Erythroblast (primary cell): ENCODE measurements at regions not wholly inside any gene's neighbourhood (a gene's known extent, or its start where the extent isn't known, plus 50 kb on each side); places are given as distances from the start of the nearest gene placed in this dataset.
"Not testable (repeated sequence)": the region's sequence is repeated elsewhere in the genome, so short reads cannot be mapped to it uniquely, and the experiment has no call there.

ENCODE experiments used
- DNase-seq, 2 experiments: peaks; one replicate each; lab custom pipeline; 2025; lab: John Stamatoyannopoulos, UW
- GATA1 ChIP-seq: IDR thresholded peaks from 2 replicates; pipeline ENCODE4 v1.6.1; 2011; ENCODE audit warnings: low read depth, mild to moderate bottlenecking, control low read depth, low read length, moderate library complexity
- POLR2A ChIP-seq: IDR thresholded peaks from 2 replicates; pipeline ENCODE4 v1.6.1; 2011; ENCODE audit warnings: mild to moderate bottlenecking, low read length

DNA sequence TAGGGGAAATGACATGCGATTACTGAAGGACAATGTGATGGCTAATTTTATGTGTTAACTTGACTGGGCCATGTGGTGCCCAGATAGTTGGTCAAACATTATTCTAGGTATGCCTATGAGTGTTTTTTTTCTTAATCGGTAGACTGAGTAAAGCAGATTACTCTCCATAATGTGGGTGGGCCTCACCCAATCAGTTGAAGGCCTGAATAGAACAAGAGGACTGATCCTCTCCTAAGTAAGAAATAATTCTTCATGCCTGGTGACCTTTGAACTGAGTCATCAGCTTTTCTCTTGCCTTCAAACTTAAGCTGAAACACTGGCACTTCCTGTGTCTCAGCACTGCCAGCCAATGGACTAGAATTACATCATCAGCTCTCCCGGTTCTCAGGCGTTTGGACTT is 164.0 kb upstream of the FGF13 start:
- DNase-seq: no peak

DNA sequence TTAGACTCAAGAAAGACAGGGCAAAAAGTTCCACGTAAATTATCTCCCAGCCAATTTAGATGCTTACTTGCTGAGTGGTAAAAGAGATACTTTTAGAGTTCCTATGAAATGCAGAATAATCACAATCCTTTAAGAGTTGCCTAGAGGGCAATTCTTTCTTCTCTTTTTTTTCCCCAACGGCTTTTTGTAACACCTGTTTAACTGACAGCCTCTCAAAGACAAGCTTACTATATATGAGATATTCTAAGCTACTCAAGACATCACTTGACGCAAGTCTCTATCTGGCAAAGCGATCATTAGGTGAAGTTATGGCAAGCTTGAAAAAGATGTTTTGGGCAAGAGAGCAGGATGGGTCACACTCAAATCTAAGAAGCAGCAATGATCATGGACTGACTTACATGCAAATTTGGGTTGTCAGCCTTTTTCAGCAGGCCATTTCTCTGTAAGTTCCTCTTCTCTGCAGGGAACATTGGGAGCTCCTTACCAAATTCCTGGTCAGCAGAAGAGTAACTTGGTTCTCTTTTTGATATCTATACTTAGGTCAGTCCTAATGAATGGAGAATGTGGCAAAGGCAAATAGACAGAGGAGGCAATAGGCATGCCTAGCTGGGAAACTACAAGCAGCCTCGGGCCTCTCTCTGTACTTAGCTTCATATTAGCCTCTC is 162.9 kb upstream of the FGF13 start:
- TF ChIP-seq GATA1 (no peak), POLR2A (no peak)

More for the DNA sequence above, 164.0 kb upstream of the FGF13 start:
- no peak for TF ChIP-seq POLR2A

DNA sequence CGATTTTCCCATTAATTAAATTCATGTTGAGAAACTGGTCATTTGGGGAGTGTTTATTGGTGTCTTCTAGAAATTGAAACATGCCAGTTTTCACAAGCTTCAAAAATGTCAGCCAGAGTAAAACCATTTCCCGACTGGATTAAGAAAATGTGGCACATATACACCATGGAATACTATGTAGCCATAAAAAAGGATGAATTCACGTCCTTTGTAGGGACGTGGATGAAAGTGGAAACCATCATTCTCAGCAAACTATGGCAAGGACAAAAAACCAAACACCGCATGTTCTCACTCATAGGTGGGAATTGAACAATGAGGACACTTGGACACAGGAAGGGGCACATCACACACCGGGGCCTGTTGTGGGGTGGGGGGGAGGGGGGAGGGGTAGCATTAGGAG is 162.1 kb upstream of the FGF13 start:
- not testable (repeated sequence) for DNase-seq

More for the DNA sequence above, 162.9 kb upstream of the FGF13 start:
- DNase-seq: no peak

DNA sequence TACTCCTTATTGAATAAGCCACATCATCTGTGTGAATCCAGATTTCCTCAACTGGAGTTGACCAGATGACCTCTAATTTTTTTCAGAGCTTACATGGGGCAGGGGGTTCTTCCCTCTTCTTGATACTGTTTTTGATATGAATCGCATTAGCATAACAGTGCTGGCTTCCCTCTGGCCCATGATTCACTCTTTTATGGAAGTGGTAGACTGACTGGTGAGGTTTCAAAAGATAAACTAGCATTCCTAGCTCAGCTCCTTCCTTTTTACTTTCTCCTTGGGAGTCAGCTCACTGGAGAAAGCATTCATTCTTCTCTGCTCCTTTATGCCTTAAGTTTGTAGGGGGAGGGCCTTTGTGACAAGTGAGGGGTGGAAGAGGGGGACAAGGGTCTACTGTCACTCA is 161.0 kb upstream of the FGF13 start:
- no peak for DNase-seq

DNA sequence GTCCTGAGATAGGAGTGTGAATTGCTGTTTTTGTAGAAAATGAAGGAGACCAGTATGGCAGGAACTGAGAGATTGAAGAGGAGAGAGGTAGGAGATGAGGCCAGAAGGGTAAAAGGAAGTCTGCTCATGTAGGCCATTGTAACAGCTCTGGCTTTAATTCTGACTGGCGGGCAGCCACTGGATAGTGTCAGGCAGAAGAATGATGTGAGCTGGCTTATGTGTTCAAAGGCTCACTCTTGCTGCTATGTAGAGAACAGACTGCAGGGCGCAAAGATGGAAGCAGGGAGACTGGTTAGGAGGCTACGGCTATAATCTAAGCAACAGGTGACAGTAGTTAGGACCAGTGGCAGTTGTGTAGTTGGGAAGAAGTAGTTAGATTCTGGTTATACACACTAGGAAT is 160.2 kb upstream of the FGF13 start:
- TF ChIP-seq POLR2A (no peak), GATA1 (no peak)
- no peak for DNase-seq

More for the DNA sequence above, 161.0 kb upstream of the FGF13 start:
- no peak for TF ChIP-seq POLR2A
- no peak for TF ChIP-seq GATA1

DNA sequence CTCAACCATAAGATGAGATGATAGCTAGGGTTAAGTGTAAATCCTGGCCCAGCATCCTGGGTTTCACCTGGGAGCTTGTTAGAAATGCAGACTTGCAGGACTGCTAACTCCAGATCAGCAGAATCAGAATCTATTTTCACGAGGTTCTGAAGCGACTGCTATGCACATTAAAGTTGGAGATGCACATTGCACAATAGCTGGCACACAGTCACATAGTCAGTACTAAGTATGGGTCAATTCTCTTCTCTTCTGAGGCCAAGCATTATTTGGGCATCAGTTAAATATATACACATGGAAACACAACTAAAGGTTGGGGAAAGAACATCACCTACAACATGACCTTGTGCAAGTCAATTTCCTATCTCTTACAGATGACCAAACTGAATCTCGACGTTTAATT is 155.1 kb upstream of the FGF13 start:
- TF ChIP-seq GATA1 (no peak), POLR2A (no peak)
- no peak for DNase-seq

DNA sequence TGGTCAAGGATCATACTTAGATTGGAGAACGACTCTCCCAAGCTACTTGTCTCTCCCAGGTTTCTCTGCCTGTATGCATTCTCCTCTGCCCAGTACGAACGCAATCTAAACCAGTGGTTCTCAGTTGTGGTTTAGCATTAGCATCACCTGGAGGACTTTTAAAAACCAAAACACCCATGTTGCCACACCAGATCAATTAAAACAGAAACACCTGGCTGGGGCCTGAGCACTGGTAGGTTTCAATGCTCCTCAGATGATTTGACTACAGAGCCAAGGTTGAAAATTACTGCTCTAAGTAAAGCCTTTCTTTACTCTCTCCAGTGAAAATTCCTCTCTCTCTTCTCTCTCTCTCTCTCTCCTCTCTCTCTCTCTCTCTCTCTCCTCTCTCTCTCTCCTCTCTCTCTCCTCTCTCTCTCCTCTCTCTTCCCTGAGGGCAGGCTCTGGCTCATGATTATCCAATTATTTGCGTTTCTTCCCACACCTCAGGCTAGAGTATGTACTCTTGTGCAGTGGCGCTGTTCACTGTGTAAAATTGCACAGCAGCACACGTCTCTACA is 153.7 kb upstream of the FGF13 start:
- no peak for TF ChIP-seq GATA1
- TF ChIP-seq POLR2A: no peak
- no peak for DNase-seq

DNA sequence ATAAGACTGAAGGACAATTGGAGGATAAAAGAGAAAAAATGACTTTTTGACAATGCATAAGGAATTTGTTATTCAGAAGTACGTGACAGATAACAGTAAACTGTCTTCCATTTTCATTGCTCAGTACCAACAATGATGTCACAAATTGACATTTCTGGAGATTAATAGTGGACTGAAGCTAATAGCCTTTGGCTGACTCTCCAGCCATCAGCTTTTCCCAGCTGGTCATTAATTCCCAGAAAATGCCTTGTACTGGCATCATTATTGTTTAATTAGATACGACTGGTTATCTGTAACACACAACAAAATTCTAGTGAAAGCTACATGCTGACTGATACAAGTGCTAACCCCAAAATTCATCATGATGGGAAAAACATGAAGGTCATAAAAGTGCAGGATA is 147.9 kb upstream of the FGF13 start:
- DNase-seq: no peak
- no peak for TF ChIP-seq POLR2A
- TF ChIP-seq GATA1: no peak

DNA sequence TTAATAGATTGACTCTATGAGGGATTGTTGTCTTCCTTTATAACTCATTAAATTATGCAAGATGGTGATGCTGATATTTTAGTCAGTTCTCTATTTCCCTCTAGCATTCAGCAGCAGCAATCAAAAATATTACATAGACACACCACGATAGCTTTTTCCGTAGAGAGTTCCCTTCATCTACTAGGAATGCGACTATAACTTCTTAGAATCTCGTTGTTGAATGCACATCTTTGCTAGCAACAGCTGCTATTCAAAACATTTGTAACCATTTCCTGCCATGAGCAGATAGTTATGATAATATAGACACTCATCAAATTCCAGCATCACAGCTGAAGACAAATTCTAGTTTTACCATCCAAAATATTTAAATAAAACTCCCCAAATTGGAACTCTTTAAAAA is 147.4 kb upstream of the FGF13 start:
- no peak for TF ChIP-seq POLR2A
- TF ChIP-seq GATA1: no peak
- DNase-seq: no peak

DNA sequence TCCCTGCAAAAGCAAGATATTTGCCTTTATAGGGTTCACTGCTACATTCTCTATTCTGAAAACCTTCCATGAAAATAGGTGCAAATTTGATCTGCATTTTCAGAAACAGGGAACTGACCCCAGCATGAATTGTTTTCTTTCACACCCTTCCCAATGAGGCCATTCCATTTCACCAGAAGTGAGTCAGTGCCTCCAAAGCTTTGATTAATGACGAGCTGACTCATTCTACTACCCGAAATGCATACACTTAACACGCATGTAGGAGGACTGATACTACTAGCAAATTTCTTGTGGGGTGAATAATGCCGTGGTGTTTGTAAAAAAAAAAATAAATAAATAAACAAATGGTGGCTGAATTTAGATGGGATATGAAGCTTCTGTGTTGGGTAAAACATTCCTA is 146.9 kb upstream of the FGF13 start:
- TF ChIP-seq POLR2A (no peak), GATA1 (no peak)
- DNase-seq: no peak

DNA sequence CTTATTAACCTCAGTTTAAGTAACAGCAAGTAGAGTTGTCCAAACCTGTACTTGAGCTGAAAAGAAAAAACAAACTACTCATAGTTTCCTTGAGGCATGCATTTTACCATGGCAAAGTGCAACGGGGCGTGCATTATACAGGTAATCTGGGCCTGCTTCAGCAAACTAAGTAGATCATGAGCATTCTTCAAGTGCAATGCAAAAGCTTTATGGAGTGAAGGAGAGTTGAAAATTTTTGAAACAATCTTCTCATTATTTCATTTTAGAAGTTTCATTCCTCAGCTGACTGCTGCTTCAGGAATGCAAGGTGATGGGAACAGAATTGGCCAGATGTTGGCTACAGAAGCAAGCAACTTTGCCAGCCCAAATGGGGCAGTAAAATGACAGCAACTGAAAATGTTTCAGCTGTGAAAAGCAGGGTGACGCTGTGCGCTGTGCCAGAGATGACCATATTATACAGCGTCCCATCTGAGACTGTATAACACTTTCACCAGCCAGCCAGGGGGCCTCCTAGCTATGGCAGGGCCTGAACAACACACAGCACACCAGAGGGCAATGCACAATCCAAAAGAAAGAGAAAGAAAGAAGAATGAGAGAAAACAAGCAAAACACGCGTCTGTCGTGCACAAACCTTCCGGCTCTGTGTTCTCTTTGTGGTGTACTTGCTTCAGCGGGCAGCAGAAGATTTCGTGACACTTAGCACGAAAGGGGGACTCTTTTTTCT is 145.5 kb upstream of the FGF13 start:
- TF ChIP-seq POLR2A (no peak), GATA1 (no peak)
- no peak for DNase-seq

DNA sequence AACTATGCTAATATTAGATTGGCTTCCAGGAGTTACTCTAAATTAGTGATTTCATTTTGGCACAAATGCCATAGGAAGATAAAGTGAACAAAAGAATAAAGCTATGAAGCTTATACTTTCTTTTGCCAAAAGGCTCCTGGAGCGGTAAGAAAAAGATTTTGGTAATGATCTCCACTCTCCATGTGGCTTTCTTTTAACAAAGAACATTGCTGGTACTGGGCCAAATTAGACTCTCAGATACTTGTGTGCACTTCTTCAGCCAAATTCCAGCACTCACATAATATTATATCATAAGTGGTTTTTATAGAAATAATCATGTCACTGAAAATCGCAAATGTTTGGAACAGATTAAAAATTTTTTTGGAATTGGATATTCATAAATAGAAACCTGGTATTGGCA is 142.4 kb upstream of the FGF13 start:
- DNase-seq: no peak
- no peak for TF ChIP-seq POLR2A
- TF ChIP-seq GATA1: no peak

DNA sequence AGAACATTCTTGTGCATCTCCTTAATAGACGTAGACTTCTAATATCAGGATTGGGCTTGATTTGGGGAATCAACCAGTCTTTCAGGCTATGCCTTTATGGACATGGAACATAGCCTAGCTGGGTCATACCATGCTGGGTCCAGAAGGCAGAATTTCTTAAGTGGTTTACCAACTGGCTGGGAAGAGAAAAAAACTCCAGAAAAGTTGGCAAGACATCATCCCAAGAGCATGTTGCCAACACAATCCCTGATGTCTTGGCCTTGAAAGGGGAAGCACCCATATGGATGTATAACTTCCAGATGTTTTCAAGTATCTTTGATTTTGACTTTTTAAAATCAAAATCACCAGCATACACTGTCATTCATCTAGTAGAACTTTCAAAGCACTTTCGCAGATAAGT is 138.0 kb upstream of the FGF13 start:
- TF ChIP-seq GATA1 (no peak), POLR2A (no peak)
- no peak for DNase-seq

DNA sequence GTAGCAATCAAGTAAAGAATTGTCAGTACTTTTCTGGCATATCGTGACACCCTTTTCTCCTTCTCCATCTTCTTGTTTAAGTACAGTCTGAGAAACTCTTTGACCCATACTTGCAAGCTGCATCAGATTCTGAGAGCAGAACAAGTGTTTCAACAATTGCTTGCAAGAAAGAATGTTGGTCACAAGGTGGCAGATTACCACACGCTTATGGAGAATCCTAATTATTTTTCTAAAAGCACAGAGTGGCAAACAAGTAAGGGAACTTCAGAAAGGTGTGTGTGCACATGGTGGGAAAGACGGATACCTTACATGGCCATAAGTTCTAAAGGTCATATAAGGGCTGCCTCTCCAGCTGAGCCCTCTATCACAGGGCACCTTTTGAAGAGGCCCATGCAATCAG is 136.4 kb upstream of the FGF13 start:
- no peak for DNase-seq
- TF ChIP-seq GATA1 (no peak), POLR2A (no peak)
